ENCODE measurements at regions not wholly inside any gene's neighbourhood (a gene's known extent, or its start where the extent isn't known, plus 50 kb on each side); places are given as distances from the start of the nearest gene placed in this dataset.

DNA sequence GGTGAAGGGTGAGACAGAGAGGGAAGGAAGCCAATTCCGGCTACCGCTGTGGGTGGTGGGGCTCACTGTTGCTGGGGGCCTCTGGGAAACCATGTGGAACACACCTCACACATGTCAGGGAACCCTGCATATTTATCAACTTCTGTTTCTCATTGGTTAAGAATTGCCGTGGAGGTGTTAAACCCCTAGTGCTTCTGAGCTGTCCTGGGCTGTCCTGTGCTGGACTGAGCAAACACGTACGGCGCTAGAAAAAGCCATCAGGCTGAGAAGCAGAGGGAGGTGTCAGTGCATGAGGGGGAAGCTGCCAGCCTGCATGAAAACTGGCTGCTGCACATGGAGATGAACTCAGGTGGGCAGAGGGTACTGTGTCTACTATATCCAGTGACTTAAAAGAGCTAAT is 103.9 kb upstream of the JAG1 start:
- WGBS = 85% methylated on average over 6 of the region's 6 CpGs

DNA sequence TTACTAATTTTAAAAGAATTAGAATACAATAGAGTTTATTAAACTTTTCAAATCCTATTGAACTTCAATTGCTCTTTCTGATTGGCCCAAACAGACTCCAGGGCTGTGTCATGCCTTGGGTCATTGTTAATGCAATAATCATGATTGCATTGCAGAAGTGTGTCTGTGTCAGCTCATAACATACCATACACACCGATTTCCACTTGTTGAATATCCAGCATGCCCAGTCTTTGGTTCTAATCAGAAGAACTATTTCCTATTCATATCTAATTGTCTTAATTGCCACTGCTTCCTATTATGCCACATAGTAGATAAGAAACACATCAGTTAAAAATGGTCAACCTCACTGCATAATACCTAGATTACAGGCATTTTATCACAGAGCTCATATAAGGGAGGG is 106.1 kb upstream of the JAG1 start:
- Histone ChIP-seq H2BK12ac (ENCODE audit: low read length in 2 of 2) (no peak overlapping the region), H2AK5ac (ENCODE audit: low read length, severe bottlenecking) (no peak overlapping the region), H3K9ac (ENCODE audit: low read length) (no peak overlapping the region), H3K27ac (ENCODE audit: low read length, poor library complexity, severe bottlenecking) (no peak overlapping the region), H2AFZ (ENCODE audit: low read depth, low read length) (no peak overlapping the region), H3K18ac (ENCODE audit: low read depth in 1 of 2, low read length in 2 of 2) (no peak overlapping the region), H3K14ac (ENCODE audit: low read length in 2 of 2) (no peak overlapping the region), H2BK120ac (ENCODE audit: low read depth, low read length) (no peak overlapping the region), H4K8ac (ENCODE audit: low read length) (no peak overlapping the region), H3K4me2 (ENCODE audit: low read length, poor library complexity, severe bottlenecking) (no peak overlapping the region), H2BK15ac (ENCODE audit: low read depth, poor library complexity, severe bottlenecking) (no peak overlapping the region), H3K23ac (ENCODE audit: low read length in 2 of 2) (no peak overlapping the region), H4K91ac (ENCODE audit: low read length) (no peak overlapping the region), H3K4ac (ENCODE audit: low read depth in 1 of 2, low read length in 2 of 2) (no peak overlapping the region), H3K27me3 (ENCODE audit: control insufficient read depth in 1 of 2, insufficient read depth in 1 of 2, low read length in 2 of 2) (peaks cover 0 to 8% of the 10 kb centered on the region in 2 experiments), H3K79me1 (replicated peaks; ENCODE audit: low read length, poor library complexity, severe bottlenecking) (no peaks in the 10 kb centered on the region), H3K9me3 (ENCODE audit: control insufficient read depth, low read length) (no peaks in the 10 kb centered on the region), H3K4me1 (ENCODE audit: control insufficient read depth, insufficient read depth, low read depth, low read length) (peaks cover 1% of the 10 kb centered on the region), H3K36me3 (ENCODE audit: control insufficient read depth in 1 of 2, insufficient read depth in 2 of 2, low read depth in 1 of 2, low read length in 2 of 2) (no peaks in the 10 kb centered on the region), H3K4me3 (ENCODE audit: insufficient read depth in 1 of 2, low read depth in 1 of 2, low read length in 2 of 2) (no peak overlapping the region), H2BK5ac (ENCODE audit: low read depth, low read length, poor library complexity, severe bottlenecking) (no peak overlapping the region)
- 88% methylated on average over 1 of the region's 1 CpG for WGBS
- DNase-seq = no peak

More for the DNA sequence above, 103.9 kb upstream of the JAG1 start:
- Histone ChIP-seq H2BK12ac (ENCODE audit: low read length in 2 of 2) (no peak overlapping the region), H4K8ac (ENCODE audit: low read length) (no peak overlapping the region), H3K36me3 (ENCODE audit: control insufficient read depth in 1 of 2, insufficient read depth in 2 of 2, low read depth in 1 of 2, low read length in 2 of 2) (no peaks in the 10 kb centered on the region), H2AK5ac (ENCODE audit: low read length, severe bottlenecking) (no peak overlapping the region), H3K4me3 (ENCODE audit: insufficient read depth in 1 of 2, low read depth in 1 of 2, low read length in 2 of 2) (no peak overlapping the region), H3K4me2 (ENCODE audit: low read length, poor library complexity, severe bottlenecking) (no peak overlapping the region), H3K4ac (ENCODE audit: low read depth in 1 of 2, low read length in 2 of 2) (no peak overlapping the region), H2BK5ac (ENCODE audit: low read depth, low read length, poor library complexity, severe bottlenecking) (no peak overlapping the region), H2BK120ac (ENCODE audit: low read depth, low read length) (no peak overlapping the region), H3K23ac (ENCODE audit: low read length in 2 of 2) (no peak overlapping the region), H3K27me3 (ENCODE audit: control insufficient read depth in 1 of 2, insufficient read depth in 1 of 2, low read length in 2 of 2) (peaks cover 0 to 8% of the 10 kb centered on the region in 2 experiments), H3K4me1 (ENCODE audit: control insufficient read depth, insufficient read depth, low read depth, low read length) (no peaks in the 10 kb centered on the region), H3K14ac (ENCODE audit: low read length in 2 of 2) (no peak overlapping the region), H3K79me1 (replicated peaks; ENCODE audit: low read length, poor library complexity, severe bottlenecking) (no peaks in the 10 kb centered on the region), H2AFZ (ENCODE audit: low read depth, low read length) (no peak overlapping the region), H3K9me3 (ENCODE audit: control insufficient read depth, low read length) (no peaks in the 10 kb centered on the region), H3K9ac (ENCODE audit: low read length) (no peak overlapping the region), H3K27ac (ENCODE audit: low read length, poor library complexity, severe bottlenecking) (no peak overlapping the region), H4K91ac (ENCODE audit: low read length) (no peak overlapping the region), H2BK15ac (ENCODE audit: low read depth, poor library complexity, severe bottlenecking) (no peak overlapping the region), H3K18ac (ENCODE audit: low read depth in 1 of 2, low read length in 2 of 2) (no peak overlapping the region)
- no peak for DNase-seq

GRCh38 chr20:10780901-10781300 is 107.1 kb upstream of the JAG1 start:
- Histone ChIP-seq H3K4me3 (ENCODE audit: insufficient read depth in 1 of 2, low read depth in 1 of 2, low read length in 2 of 2) (no peak overlapping the region), H3K27me3 (ENCODE audit: control insufficient read depth in 1 of 2, insufficient read depth in 1 of 2, low read length in 2 of 2) (peaks cover 0 to 8% of the 10 kb centered on the region in 2 experiments), H3K9ac (ENCODE audit: low read length) (no peak overlapping the region), H3K4ac (ENCODE audit: low read depth in 1 of 2, low read length in 2 of 2) (no peak overlapping the region), H2BK5ac (ENCODE audit: low read depth, low read length, poor library complexity, severe bottlenecking) (no peak overlapping the region), H3K27ac (ENCODE audit: low read length, poor library complexity, severe bottlenecking) (no peak overlapping the region), H3K79me1 (replicated peaks; ENCODE audit: low read length, poor library complexity, severe bottlenecking) (no peaks in the 10 kb centered on the region), H4K8ac (ENCODE audit: low read length) (no peak overlapping the region), H3K4me2 (ENCODE audit: low read length, poor library complexity, severe bottlenecking) (no peak overlapping the region), H3K23ac (ENCODE audit: low read length in 2 of 2) (no peak overlapping the region), H2AK5ac (ENCODE audit: low read length, severe bottlenecking) (no peak overlapping the region), H2BK12ac (ENCODE audit: low read length in 2 of 2) (no peak overlapping the region), H2BK15ac (ENCODE audit: low read depth, poor library complexity, severe bottlenecking) (no peak overlapping the region), H3K14ac (ENCODE audit: low read length in 2 of 2) (no peak overlapping the region), H3K4me1 (ENCODE audit: control insufficient read depth, insufficient read depth, low read depth, low read length) (peaks cover 1% of the 10 kb centered on the region), H4K91ac (ENCODE audit: low read length) (no peak overlapping the region), H3K36me3 (ENCODE audit: control insufficient read depth in 1 of 2, insufficient read depth in 2 of 2, low read depth in 1 of 2, low read length in 2 of 2) (no peaks in the 10 kb centered on the region), H2BK120ac (ENCODE audit: low read depth, low read length) (no peak overlapping the region), H2AFZ (ENCODE audit: low read depth, low read length) (no peak overlapping the region), H3K9me3 (ENCODE audit: control insufficient read depth, low read length) (no peaks in the 10 kb centered on the region), H3K18ac (ENCODE audit: low read depth in 1 of 2, low read length in 2 of 2) (no peak overlapping the region)
- WGBS = 73% methylated on average over 9 of the region's 9 CpGs
- no peak for DNase-seq

GRCh38 chr20:10781526-10781925 is 107.7 kb upstream of the JAG1 start:
- Histone ChIP-seq H3K4ac (ENCODE audit: low read depth in 1 of 2, low read length in 2 of 2) (no peak overlapping the region), H2BK12ac (ENCODE audit: low read length in 2 of 2) (no peak overlapping the region), H4K91ac (ENCODE audit: low read length) (no peak overlapping the region), H3K23ac (ENCODE audit: low read length in 2 of 2) (no peak overlapping the region), H3K36me3 (ENCODE audit: control insufficient read depth in 1 of 2, insufficient read depth in 2 of 2, low read depth in 1 of 2, low read length in 2 of 2) (no peaks in the 10 kb centered on the region), H2BK15ac (ENCODE audit: low read depth, poor library complexity, severe bottlenecking) (peak overlapping the region; percentile 20), H2AK5ac (ENCODE audit: low read length, severe bottlenecking) (no peak overlapping the region), H2BK120ac (ENCODE audit: low read depth, low read length) (no peak overlapping the region), H3K4me1 (ENCODE audit: control insufficient read depth, insufficient read depth, low read depth, low read length) (peaks cover 1% of the 10 kb centered on the region), H3K79me1 (replicated peaks; ENCODE audit: low read length, poor library complexity, severe bottlenecking) (no peaks in the 10 kb centered on the region), H3K4me3 (ENCODE audit: insufficient read depth in 1 of 2, low read depth in 1 of 2, low read length in 2 of 2) (no peak overlapping the region), H3K4me2 (ENCODE audit: low read length, poor library complexity, severe bottlenecking) (no peak overlapping the region), H3K18ac (ENCODE audit: low read depth in 1 of 2, low read length in 2 of 2) (no peak overlapping the region), H3K27me3 (ENCODE audit: control insufficient read depth in 1 of 2, insufficient read depth in 1 of 2, low read length in 2 of 2) (peaks cover 0 to 8% of the 10 kb centered on the region in 2 experiments), H3K9ac (ENCODE audit: low read length) (no peak overlapping the region), H3K27ac (ENCODE audit: low read length, poor library complexity, severe bottlenecking) (no peak overlapping the region), H3K14ac (ENCODE audit: low read length in 2 of 2) (no peak overlapping the region), H3K9me3 (ENCODE audit: control insufficient read depth, low read length) (no peaks in the 10 kb centered on the region), H4K8ac (ENCODE audit: low read length) (no peak overlapping the region), H2BK5ac (ENCODE audit: low read depth, low read length, poor library complexity, severe bottlenecking) (no peak overlapping the region), H2AFZ (ENCODE audit: low read depth, low read length) (no peak overlapping the region)
- 93% methylated on average over 3 of the region's 3 CpGs for WGBS
- DNase-seq = no peak

Measured in mesenchymal stem cell (in vitro differentiated cells and primary cell).